ENCODE measurements at regions not wholly inside any gene's neighbourhood (a gene's known extent, or its start where the extent isn't known, plus 50 kb on each side); places are given as distances from the start of the nearest gene placed in this dataset.

DNA sequence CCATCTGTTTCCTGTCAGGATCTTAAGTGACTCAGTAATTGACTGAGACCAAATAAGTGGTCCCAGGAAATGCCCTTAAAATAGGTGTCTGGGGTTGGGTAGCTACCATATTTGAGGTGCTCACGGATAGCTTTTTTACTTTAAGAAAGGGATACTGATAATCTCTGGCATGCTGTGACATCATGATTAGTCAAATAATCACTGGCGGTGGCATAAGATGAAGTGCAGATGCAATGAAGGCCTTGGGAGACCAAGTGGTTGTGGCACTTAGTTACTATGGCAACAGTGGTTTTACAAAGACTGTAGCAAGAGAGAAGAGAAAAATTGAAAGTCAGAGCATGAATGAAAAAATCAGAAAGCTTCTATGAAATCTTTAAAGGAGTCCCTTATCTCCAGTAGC lies 114.5 kb upstream of the SLIT2 start:
- Mint-ChIP-seq H3K4me1 (no peaks in the 10 kb centered on the region), H3K27me3 (ENCODE audit: low read depth) (no peaks in the 10 kb centered on the region), H3K36me3 (ENCODE audit: insufficient read depth in 1 of 3, low read depth in 3 of 3) (peaks cover 0 to 5% (median 0%) of the 10 kb centered on the region in 3 experiments; a peak in 2 of 7 replicates), H3K9me3 (peaks cover 9 to 10% of the 10 kb centered on the region in 2 experiments; a peak in 4 of 5 replicates), H3K4me3 (no peak overlapping the region), H3K27ac (no peak overlapping the region; a peak in 1 of 7 replicates)
- H2BK5ac ChIP-seq (ENCODE audit: insufficient read length, low read length), result no peak overlapping the region
- H3K18ac ChIP-seq (ENCODE audit: insufficient read length, low read depth, low read length), result no peak overlapping the region
- H3K23me2 ChIP-seq (ENCODE audit: insufficient read length, low read depth, low read length, poor library complexity, severe bottlenecking), result no peaks in the 10 kb centered on the region
- no peak overlapping the region for H2BK20ac ChIP-seq (ENCODE audit: low read depth, low read length, poor library complexity, severe bottlenecking)
- no peak for TF ChIP-seq CTCF (conservative IDR thresholded peaks at IDR 0.05)
- no peaks in the 10 kb centered on the region for H3K4me1 ChIP-seq (ENCODE audit: insufficient read depth, low read length)
- no peak overlapping the region for H3K56ac ChIP-seq (ENCODE audit: insufficient read length, low read depth, low read length)
- no peak overlapping the region for H3K23ac ChIP-seq (ENCODE audit: insufficient read length, low read depth, low read length)
- H3K79me1 ChIP-seq (ENCODE audit: insufficient read depth, low read depth, low read length, poor library complexity, severe bottlenecking), result no peaks in the 10 kb centered on the region
- H4K20me1 ChIP-seq (ENCODE audit: control insufficient read depth, insufficient read depth, insufficient read length), result no peaks in the 10 kb centered on the region
- DNase-seq, result no peak
- no peak overlapping the region for H3K27ac ChIP-seq (ENCODE audit: insufficient read length, low read depth, low read length)
- H3K4ac ChIP-seq (ENCODE audit: low read depth, low read length), result no peak overlapping the region
- no peak overlapping the region for H2BK120ac ChIP-seq (ENCODE audit: low read depth, low read length, poor library complexity, severe bottlenecking)
- H2BK12ac ChIP-seq (ENCODE audit: insufficient read length, low read depth, low read length), result no peak overlapping the region
- no peak overlapping the region for H4K91ac ChIP-seq (ENCODE audit: insufficient read length, low read depth, low read length)
- H2AK5ac ChIP-seq (ENCODE audit: insufficient read length, low read length), result no peak overlapping the region
- H4K5ac ChIP-seq (ENCODE audit: insufficient read length, low read depth, low read length), result no peak overlapping the region
- H4K8ac ChIP-seq (replicated peaks; ENCODE audit: insufficient read length, low read depth, low read length), result no peak overlapping the region
- H3K4me2 ChIP-seq (ENCODE audit: insufficient read depth, insufficient read length, low read length), result no peak overlapping the region
- H2AFZ ChIP-seq (ENCODE audit: low read length), result no peak overlapping the region
- no peaks in the 10 kb centered on the region for H3K9me3 ChIP-seq (ENCODE audit: control insufficient read depth, low read depth, low read length)
- H3K14ac ChIP-seq (ENCODE audit: insufficient read depth, low read length), result no peak overlapping the region
- H3K9ac ChIP-seq (ENCODE audit: extremely low read depth, insufficient read length, low read length), result no peak overlapping the region
- no CpG with 5 or more reads among the region's 2 CpGs for WGBS (ENCODE audit: extremely low coverage, insufficient read length, low lambda C conversion rate)
- no peak overlapping the region for H3T11ph ChIP-seq (ENCODE audit: low read length)
- no peak overlapping the region for H2BK15ac ChIP-seq (ENCODE audit: low read depth, low read length)
- H3K27me3 ChIP-seq (ENCODE audit: insufficient read depth, low read length), result no peaks in the 10 kb centered on the region
- H3K79me2 ChIP-seq (ENCODE audit: insufficient read depth, low read length), result no peaks in the 10 kb centered on the region
